HuH-7.5 (cell line): ENCODE measurements at regions not wholly inside any gene's neighbourhood (a gene's known extent, or its start where the extent isn't known, plus 50 kb on each side); places are given as distances from the start of the nearest gene placed in this dataset.
"Not testable (repeated sequence)": the region's sequence is repeated elsewhere in the genome, so short reads cannot be mapped to it uniquely, and the experiment has no call there.

Source experiments
- DNase-seq: peaks from one replicate; pipeline ENCODE4 v3.0.0; 2011; ENCODE audit warnings: low spot score

GRCh38 chr1:95520390-95520789, 286.4 kb downstream of the RWDD3 start:
- no peak for DNase-seq

GRCh38 chr1:95532335-95532734, 298.3 kb downstream of the RWDD3 start:
- no peak for DNase-seq

GRCh38 chr1:95534985-95535384, 301.0 kb downstream of the RWDD3 start:
- no peak for DNase-seq

GRCh38 chr1:95535614-95536013, 301.6 kb downstream of the RWDD3 start:
- DNase-seq = no peak

GRCh38 chr1:95536501-95536900, 302.5 kb downstream of the RWDD3 start:
- DNase-seq = no peak

GRCh38 chr1:95537176-95537575, 303.2 kb downstream of the RWDD3 start:
- DNase-seq = no peak

- DNase-seq = not testable (repeated sequence)
These were observed 304.2 kb downstream of the RWDD3 start for GRCh38 chr1:95538242-95538641.

GRCh38 chr1:95542936-95543335, 308.9 kb downstream of the RWDD3 start:
- no peak for DNase-seq

- no peak for DNase-seq
These were observed 313.0 kb downstream of the RWDD3 start for GRCh38 chr1:95547005-95547404.

GRCh38 chr1:95548211-95548610, 314.2 kb downstream of the RWDD3 start:
- DNase-seq = no peak

GRCh38 chr1:95551201-95551600, 317.2 kb downstream of the RWDD3 start:
- DNase-seq = no peak

GRCh38 chr1:95553595-95553994, 319.6 kb downstream of the RWDD3 start:
- no peak for DNase-seq

- no peak for DNase-seq
These were observed 320.4 kb downstream of the RWDD3 start for GRCh38 chr1:95554408-95554807.

- no peak for DNase-seq
These were observed 324.8 kb downstream of the RWDD3 start for GRCh38 chr1:95558791-95559190.

GRCh38 chr1:95561346-95561745, 327.3 kb downstream of the RWDD3 start:
- no peak for DNase-seq

- no peak for DNase-seq
These were observed 328.2 kb downstream of the RWDD3 start for GRCh38 chr1:95562230-95562629.

- DNase-seq = no peak
These were observed 338.0 kb downstream of the RWDD3 start for GRCh38 chr1:95572002-95572401.

GRCh38 chr1:95572962-95573361, 339.0 kb downstream of the RWDD3 start:
- no peak for DNase-seq

GRCh38 chr1:95575291-95575690, 341.3 kb downstream of the RWDD3 start:
- no peak for DNase-seq

GRCh38 chr1:95578462-95578861, 344.5 kb downstream of the RWDD3 start:
- DNase-seq = no peak

- DNase-seq = no peak
These were observed 348.2 kb downstream of the RWDD3 start for GRCh38 chr1:95582191-95582590.

GRCh38 chr1:95582746-95583145, 348.7 kb downstream of the RWDD3 start:
- DNase-seq = no peak

GRCh38 chr1:95583661-95584210, 349.7 kb downstream of the RWDD3 start:
- DNase-seq = no peak

- no peak for DNase-seq
These were observed 350.3 kb downstream of the RWDD3 start for GRCh38 chr1:95584315-95584714.

- DNase-seq = no peak
These were observed 370.8 kb downstream of the RWDD3 start for GRCh38 chr1:95604771-95605170.
